ENCODE measurements at regions not wholly inside any gene's neighbourhood (a gene's known extent, or its start where the extent isn't known, plus 50 kb on each side); places are given as distances from the start of the nearest gene placed in this dataset.

GRCh38 chr15:67928666-67929065 is 88.8 kb upstream of the RNU6-1 start:
- Histone ChIP-seq H2BK120ac (ENCODE audit: low read depth, low read length, poor library complexity, severe bottlenecking) (no peak overlapping the region), H3K18ac (ENCODE audit: insufficient read length, low read depth, low read length) (no peak overlapping the region), H2BK5ac (ENCODE audit: insufficient read length, low read length) (no peak overlapping the region), H4K5ac (ENCODE audit: insufficient read length, low read depth, low read length) (no peak overlapping the region), H3K4me2 (ENCODE audit: insufficient read depth, insufficient read length, low read length) (no peak overlapping the region), H2BK20ac (ENCODE audit: low read depth, low read length, poor library complexity, severe bottlenecking) (no peak overlapping the region), H3K27me3 (ENCODE audit: insufficient read depth, low read length) (no peaks in the 10 kb centered on the region), H2AK5ac (ENCODE audit: insufficient read length, low read length) (no peak overlapping the region), H3K79me1 (ENCODE audit: insufficient read depth, low read depth, low read length, poor library complexity, severe bottlenecking) (no peaks in the 10 kb centered on the region), H3K79me2 (ENCODE audit: insufficient read depth, low read length) (no peaks in the 10 kb centered on the region), H3K23me2 (ENCODE audit: insufficient read length, low read depth, low read length, poor library complexity, severe bottlenecking) (no peaks in the 10 kb centered on the region), H2BK12ac (ENCODE audit: insufficient read length, low read depth, low read length) (no peak overlapping the region), H2AFZ (ENCODE audit: low read length) (no peak overlapping the region), H3T11ph (ENCODE audit: low read length) (no peak overlapping the region), H4K20me1 (ENCODE audit: control insufficient read depth, insufficient read depth, insufficient read length) (no peaks in the 10 kb centered on the region), H3K56ac (ENCODE audit: insufficient read length, low read depth, low read length) (no peak overlapping the region), H2BK15ac (ENCODE audit: low read depth, low read length) (no peak overlapping the region), H3K4me1 (ENCODE audit: insufficient read depth, low read length) (no peaks in the 10 kb centered on the region), H3K14ac (ENCODE audit: insufficient read depth, low read length) (no peak overlapping the region), H3K4ac (ENCODE audit: low read depth, low read length) (no peak overlapping the region), H3K9ac (ENCODE audit: extremely low read depth, insufficient read length, low read length) (no peak overlapping the region), H3K9me3 (ENCODE audit: control insufficient read depth, low read depth, low read length) (no peaks in the 10 kb centered on the region), H3K23ac (ENCODE audit: insufficient read length, low read depth, low read length) (no peak overlapping the region), H3K27ac (ENCODE audit: insufficient read length, low read depth, low read length) (no peak overlapping the region), H4K8ac (replicated peaks; ENCODE audit: insufficient read length, low read depth, low read length) (no peak overlapping the region), H4K91ac (ENCODE audit: insufficient read length, low read depth, low read length) (no peak overlapping the region)
- Mint-ChIP-seq H3K4me3 (no peak overlapping the region), H3K36me3 (ENCODE audit: insufficient read depth in 1 of 3, low read depth in 3 of 3) (no peaks in the 10 kb centered on the region; a peak in 1 of 7 replicates), H3K4me1 (peaks cover 17% of the 10 kb centered on the region in 2 experiments), H3K27ac (no peak overlapping the region), H3K9me3 (peaks cover 0 to 2% of the 10 kb centered on the region in 2 experiments; a peak in 1 of 5 replicates), H3K27me3 (ENCODE audit: low read depth) (peaks cover 4% of the 10 kb centered on the region; the same call in 1 of the 2 replicates)
- DNase-seq, result no peak
- TF ChIP-seq CTCF (conservative IDR thresholded peaks at IDR 0.05), result no peak
- WGBS (ENCODE audit: extremely low coverage, insufficient read length, low lambda C conversion rate), result no CpG with 5 or more reads among the region's 6 CpGs
